ENCODE measurements at regions not wholly inside any gene's neighbourhood (a gene's known extent, or its start where the extent isn't known, plus 50 kb on each side); places are given as distances from the start of the nearest gene placed in this dataset.
"Not testable (repeated sequence)": the region's sequence is repeated elsewhere in the genome, so short reads cannot be mapped to it uniquely, and the experiment has no call there.

DNA sequence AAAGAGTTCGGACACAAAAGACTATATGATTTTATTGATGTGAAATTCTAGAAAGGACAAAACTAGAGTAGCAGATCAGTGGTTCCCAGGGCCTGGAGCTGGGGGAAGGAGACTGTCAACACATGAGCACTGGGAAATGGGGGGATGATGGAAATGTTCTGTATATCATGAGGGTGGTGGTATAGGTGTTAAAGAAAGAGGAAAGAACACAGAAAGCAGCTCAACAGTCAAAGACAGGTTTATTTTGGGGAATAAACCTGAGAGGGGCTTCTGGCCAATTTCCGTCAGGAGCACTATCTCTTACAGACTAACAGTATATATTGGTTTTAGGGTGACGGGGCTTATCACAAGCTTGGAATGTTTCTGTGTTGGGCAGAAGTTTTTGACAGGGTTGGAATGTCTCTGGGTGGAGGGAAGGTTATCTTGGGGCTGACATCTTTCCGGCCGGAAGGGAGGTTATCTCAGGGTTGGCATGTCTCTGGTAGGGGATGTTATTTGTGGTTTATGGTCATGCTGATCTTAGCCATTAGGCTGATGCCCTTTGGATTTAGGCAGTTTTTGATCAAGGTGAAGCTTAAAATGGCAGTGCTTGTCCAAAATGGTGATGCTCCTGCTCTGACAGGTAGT is 254.6 kb upstream of the NRP1 start:
- Histone ChIP-seq H3K36me3 (no peaks in the 10 kb centered on the region), H3K4me1 (no peaks in the 10 kb centered on the region), H3K9me3 (no peaks in the 10 kb centered on the region), H3K27me3 (no peaks in the 10 kb centered on the region), H3K27ac (no peak overlapping the region), H3K4me3 (no peak overlapping the region)
- TF ChIP-seq, protein P1, sequence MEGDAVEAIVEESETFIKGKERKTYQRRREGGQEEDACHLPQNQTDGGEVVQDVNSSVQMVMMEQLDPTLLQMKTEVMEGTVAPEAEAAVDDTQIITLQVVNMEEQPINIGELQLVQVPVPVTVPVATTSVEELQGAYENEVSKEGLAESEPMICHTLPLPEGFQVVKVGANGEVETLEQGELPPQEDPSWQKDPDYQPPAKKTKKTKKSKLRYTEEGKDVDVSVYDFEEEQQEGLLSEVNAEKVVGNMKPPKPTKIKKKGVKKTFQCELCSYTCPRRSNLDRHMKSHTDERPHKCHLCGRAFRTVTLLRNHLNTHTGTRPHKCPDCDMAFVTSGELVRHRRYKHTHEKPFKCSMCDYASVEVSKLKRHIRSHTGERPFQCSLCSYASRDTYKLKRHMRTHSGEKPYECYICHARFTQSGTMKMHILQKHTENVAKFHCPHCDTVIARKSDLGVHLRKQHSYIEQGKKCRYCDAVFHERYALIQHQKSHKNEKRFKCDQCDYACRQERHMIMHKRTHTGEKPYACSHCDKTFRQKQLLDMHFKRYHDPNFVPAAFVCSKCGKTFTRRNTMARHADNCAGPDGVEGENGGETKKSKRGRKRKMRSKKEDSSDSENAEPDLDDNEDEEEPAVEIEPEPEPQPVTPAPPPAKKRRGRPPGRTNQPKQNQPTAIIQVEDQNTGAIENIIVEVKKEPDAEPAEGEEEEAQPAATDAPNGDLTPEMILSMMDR (IDR thresholded peaks at IDR 0.05): no peak
- 55 to 68% methylated on average over 5 of the region's 5 CpGs for WGBS, 2 donors
- FAIRE-seq: no peak
- DNase-seq: no peak
- intact Hi-C loops (cut with DNase I): no loop called here
- no peak for ATAC-seq

DNA sequence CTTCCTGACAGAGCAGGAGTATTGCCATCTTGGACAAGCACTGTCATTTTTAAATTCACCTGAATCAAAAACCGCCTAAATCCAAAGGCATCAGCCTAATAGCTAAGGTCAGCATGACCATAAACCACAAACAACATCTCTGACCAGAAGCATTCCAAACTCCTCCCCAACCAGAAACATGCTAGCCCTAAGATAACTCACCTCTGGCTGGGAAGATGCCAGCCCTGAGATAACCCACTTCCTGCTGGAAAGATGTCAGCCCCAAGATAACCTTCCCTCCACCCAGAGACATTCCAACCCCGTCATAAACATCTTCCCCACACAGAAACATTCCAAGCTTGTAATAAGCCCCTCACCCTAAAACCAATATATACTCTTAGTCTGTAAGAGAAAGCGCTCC is 250.1 kb upstream of the NRP1 start:
- WGBS, 2 donors: 61 to 76% methylated on average over 3 of the region's 3 CpGs
- FAIRE-seq; H3K27ac ChIP-seq; DNase-seq; H3K9me3 ChIP-seq; ATAC-seq; H3K4me3 ChIP-seq; intact Hi-C loops (cut with DNase I); H3K4me1 ChIP-seq; H3K27me3 ChIP-seq; H3K36me3 ChIP-seq: not testable (repeated sequence)

DNA sequence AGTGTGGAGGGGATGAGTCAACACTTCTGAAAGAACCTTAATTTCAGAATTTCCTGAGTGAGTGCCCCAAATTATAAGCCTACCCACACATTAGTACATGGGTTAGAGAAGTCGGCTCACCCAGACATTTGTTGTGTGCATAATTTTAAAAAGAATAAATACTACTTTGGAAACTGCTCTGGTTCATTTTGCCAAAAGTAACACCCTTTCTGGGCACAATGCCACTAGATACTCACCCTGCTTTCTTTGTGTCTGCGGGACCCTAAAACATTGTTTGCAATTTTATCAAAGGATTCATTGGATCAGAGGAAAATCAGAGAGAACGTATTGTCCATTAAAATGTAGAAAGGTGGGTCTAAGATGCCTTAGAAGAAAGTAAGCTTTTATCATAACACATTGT is 245.5 kb upstream of the NRP1 start:
- H3K4me3 ChIP-seq: no peak overlapping the region
- 61 to 83% methylated on average over 3 of the region's 3 CpGs for WGBS, 2 donors
- DNase-seq (no peak), ATAC-seq (no peak), FAIRE-seq (no peak)
- H3K36me3 ChIP-seq: no peaks in the 10 kb centered on the region
- H3K4me1 ChIP-seq: no peaks in the 10 kb centered on the region
- intact Hi-C loops (cut with DNase I): no loop called here
- H3K27ac ChIP-seq: no peak overlapping the region
- TF ChIP-seq, protein P1 (IDR thresholded peaks at IDR 0.05): no peak
- no peaks in the 10 kb centered on the region for H3K27me3 ChIP-seq
- H3K9me3 ChIP-seq: no peaks in the 10 kb centered on the region

DNA sequence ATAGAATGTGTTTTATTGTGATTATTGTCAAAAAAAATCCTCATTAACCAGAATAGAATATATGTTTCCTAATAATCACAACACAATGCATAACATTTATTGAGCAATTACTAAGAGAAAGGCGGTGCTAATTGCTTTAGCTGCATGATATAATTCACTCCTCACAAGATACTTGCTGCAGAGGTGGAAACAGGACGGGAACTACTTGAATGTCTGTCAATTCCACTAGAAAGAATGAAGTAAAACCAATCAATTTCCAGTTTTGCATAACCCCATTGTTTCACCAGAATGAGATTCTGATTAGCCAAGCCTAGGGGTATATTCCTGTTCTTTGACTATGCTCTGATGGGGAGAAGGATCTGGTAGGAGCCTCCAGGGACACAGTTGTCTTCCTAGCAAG is 239.1 kb upstream of the NRP1 start:
- DNase-seq (no peak), FAIRE-seq (no peak), ATAC-seq (no peak)
- H3K27ac ChIP-seq: no peak overlapping the region
- no peaks in the 10 kb centered on the region for H3K36me3 ChIP-seq
- no peaks in the 10 kb centered on the region for H3K27me3 ChIP-seq
- H3K4me3 ChIP-seq: no peak overlapping the region
- 67 to 78% methylated on average over 2 of the region's 2 CpGs for WGBS, 2 donors
- intact Hi-C loops (cut with DNase I): no loop called here
- TF ChIP-seq, protein P1 (IDR thresholded peaks at IDR 0.05): no peak
- no peaks in the 10 kb centered on the region for H3K4me1 ChIP-seq
- no peaks in the 10 kb centered on the region for H3K9me3 ChIP-seq

- TF ChIP-seq, protein P1 (IDR thresholded peaks at IDR 0.05): no peak
- Histone ChIP-seq H3K36me3 (no peaks in the 10 kb centered on the region), H3K4me1 (no peaks in the 10 kb centered on the region), H3K9me3 (no peaks in the 10 kb centered on the region), H3K27me3 (no peaks in the 10 kb centered on the region), H3K4me3 (no peak overlapping the region), H3K27ac (no peak overlapping the region)
- FAIRE-seq (no peak), DNase-seq (no peak), ATAC-seq (no peak)
- WGBS, 2 donors: 85 to 96% methylated on average over 1 of the region's 1 CpG
- intact Hi-C loops (cut with DNase I): no loop called here
Observed at GRCh38 chr10:33571616-33572015, 237.1 kb upstream of the NRP1 start.
